ENCODE measurements at regions not wholly inside any gene's neighbourhood (a gene's known extent, or its start where the extent isn't known, plus 50 kb on each side); places are given as distances from the start of the nearest gene placed in this dataset.
"Not testable (repeated sequence)": the region's sequence is repeated elsewhere in the genome, so short reads cannot be mapped to it uniquely, and the experiment has no call there.

- no peak for DNase-seq
These were observed 177.6 kb upstream of the OLFM3 start for GRCh38 chr1:102174259-102174863.

DNA sequence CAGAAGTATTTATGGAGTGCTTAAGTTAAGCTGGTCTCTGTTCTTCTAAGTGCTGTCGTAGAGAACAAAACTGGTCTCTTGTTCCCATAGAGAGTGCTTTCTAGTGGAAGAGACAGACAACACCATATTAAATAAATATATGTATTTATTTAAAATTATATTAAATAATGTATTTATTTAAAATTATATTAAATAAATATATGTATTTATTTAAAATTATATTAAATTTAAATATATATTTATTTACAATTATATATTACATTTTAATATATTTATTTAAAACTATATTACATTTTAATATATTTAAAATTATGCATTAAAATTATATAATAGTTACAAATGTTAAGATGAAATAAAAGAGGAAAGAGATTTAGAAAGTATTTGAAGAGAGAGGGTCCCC lies 175.5 kb upstream of the OLFM3 start:
- DNase-seq: no peak

GRCh38 chr1:102163799-102164198 lies 167.1 kb upstream of the OLFM3 start:
- peak; percentile 1 for DNase-seq

DNA sequence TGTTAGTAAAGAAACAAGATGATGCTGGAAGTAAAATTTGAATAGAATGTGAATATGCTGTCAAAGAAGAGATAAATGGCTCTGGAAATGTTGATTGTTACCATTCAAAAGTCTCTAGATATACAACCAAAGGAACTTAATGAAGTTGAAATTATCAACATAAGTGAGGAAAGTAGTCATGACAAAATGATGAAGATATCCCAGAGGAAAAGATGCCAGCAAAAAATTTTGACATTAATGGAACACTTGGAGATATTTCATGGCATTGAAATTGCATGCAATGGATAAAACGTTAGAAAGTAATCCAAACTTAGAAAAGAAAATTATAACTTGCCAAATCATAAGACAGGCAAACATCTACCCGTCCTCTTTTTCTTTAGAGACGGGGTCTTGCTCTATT lies 154.5 kb upstream of the OLFM3 start:
- DNase-seq: no peak

- DNase-seq: no peak
These were observed 124.2 kb upstream of the OLFM3 start for GRCh38 chr1:102120910-102121309.

DNA sequence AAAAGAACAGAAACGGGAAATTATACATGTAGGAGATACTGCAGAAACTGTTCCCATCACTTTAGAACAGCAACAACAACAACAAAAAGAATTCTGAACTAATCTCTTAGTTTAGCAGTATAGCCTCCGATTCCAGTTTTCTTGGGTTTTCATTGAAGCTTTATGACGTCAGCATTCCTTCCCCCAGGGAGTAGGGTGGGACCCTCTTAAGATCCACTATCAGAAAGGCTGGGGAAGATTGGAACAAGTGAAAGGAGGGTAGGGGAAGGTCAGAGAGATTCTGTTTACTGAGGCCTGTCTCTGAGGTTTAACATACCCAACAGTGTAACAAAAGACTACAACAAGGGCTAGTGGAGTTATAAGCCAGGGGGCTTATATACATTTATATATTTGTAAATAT lies 121.4 kb upstream of the OLFM3 start:
- DNase-seq: no peak

GRCh38 chr1:102110586-102110985 lies 113.9 kb upstream of the OLFM3 start:
- DNase-seq: no peak

DNA sequence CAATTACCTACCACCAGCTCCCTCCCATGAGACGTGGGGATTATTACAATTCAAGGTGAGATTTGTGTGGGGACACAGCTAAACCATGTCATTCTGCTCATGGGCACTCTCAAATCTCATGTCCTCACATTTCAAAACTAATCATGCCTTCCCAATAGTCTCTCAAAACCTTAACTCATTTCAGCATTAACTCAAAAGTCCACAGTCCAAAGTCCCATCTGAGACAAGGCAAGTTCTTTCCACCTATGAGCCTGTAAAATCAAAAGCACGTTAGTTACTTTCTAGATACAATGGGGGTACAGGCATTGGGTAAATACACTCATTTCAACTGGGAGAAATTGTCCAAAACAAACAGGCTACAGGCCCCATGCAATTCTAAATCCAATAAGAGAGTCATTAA lies 112.8 kb upstream of the OLFM3 start:
- not testable (repeated sequence) for DNase-seq

- DNase-seq: no peak
These were observed 110.7 kb upstream of the OLFM3 start for GRCh38 chr1:102107441-102107840.

GRCh38 chr1:102105931-102106550 lies 109.3 kb upstream of the OLFM3 start:
- DNase-seq: no peak

- DNase-seq: no peak
These were observed 106.9 kb upstream of the OLFM3 start for GRCh38 chr1:102103646-102104045.

DNA sequence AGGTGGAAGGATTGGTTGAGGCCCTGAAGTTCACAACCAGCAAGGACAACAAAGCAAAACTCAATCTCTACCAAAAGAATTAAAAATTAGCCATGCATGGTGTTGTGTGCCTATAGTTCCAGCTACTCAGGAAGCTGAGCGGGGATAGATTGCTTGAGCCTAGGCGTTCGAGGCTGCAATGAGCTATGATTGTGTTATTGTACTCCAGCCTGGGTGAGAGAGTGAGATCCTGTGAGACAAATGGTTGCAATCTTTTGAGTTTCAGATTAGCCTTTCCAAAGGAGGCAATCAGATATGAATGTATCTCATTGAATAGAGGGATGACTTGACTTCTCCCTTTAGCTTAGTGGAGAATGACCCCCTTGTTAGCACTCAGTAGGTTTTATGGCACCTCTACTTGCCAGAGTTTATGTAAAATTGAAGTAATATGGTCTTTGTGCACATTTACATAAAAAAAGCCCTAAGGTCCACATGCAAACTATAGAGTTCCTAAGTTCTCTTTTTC lies 105.6 kb upstream of the OLFM3 start:
- DNase-seq: no peak

- no peak for DNase-seq
These were observed 103.9 kb upstream of the OLFM3 start for GRCh38 chr1:102100666-102101065.

DNA sequence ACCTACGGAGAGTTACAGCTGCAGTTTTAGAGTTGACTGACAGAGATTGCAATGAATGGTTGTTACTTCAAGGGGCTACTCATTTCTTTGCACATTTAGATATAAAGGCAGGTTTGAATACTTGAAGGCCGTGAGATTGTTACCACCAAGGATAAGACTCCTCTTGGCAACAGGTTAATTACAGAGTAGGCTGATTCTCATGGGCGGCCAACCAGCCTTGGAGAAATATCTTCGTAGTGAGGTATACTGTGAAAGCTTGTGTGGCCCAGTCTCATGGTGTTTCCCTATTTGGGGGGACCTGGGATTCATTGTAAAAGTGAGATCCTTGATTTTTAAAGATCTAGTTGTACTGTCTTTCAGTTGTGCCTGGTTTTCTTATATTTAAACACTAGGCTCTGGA lies 103.2 kb upstream of the OLFM3 start:
- no peak for DNase-seq

DNA sequence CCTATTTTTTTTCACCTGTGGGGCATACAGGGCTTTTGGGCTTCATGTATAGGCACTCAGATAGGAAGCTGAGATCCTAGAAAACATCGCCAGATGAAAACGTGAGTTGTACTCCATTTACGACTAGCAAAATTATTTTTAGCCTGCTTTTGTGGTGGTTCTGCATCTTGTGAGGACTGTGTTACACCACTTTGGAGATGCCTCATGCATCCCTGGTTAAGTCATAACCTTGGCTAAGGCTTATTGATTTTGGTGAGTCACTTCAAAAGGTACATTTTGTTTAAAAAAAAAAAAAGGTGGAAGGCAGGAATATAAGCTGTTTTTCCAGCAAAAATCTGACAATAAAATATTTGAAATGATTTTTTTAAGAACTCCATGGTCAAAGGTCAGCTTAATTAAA lies 101.8 kb upstream of the OLFM3 start:
- DNase-seq: no peak

GRCh38 chr1:102098081-102098480 lies 101.4 kb upstream of the OLFM3 start:
- DNase-seq: no peak

- DNase-seq: no peak
These were observed 100.7 kb upstream of the OLFM3 start for GRCh38 chr1:102097451-102097850.

GRCh38 chr1:102096162-102096561 lies 99.4 kb upstream of the OLFM3 start:
- DNase-seq: no peak

- no peak for DNase-seq
These were observed 93.1 kb upstream of the OLFM3 start for GRCh38 chr1:102089791-102090190.

- no peak for DNase-seq
These were observed 89.2 kb upstream of the OLFM3 start for GRCh38 chr1:102085896-102086295.

DNA sequence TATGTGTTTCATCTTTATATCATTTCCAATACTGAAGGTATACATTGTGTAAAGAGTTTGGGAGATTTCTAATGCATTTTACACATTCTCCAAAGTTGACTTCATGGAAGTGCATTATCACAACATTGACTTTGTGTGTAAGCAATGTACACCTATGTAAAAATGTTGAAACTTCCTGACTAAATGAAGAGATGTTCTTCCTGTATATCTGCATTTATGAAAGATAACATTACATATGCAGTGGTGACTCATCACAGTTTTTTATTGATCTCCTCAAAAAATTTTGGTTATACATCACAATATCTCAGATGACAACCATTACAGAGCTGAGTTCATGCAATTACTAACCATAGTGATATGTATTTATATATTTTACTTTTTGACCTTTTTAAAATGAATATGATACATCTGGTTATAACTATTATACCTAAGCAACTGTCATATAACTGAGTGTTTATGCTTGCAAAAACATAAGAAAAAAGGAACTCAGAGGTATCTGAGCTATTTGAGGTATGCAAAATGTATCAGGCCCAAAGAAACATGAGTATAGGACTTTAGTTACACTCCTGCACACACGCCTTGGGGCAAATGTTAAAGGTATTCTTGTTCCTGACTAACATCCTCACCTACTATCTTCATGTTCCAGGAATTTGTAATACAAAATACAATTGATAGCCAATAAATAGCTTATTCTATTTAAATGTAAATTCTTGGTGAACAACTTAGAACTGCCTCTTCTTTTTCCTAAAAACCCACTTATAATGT lies 88.2 kb upstream of the OLFM3 start:
- DNase-seq: no peak

DNA sequence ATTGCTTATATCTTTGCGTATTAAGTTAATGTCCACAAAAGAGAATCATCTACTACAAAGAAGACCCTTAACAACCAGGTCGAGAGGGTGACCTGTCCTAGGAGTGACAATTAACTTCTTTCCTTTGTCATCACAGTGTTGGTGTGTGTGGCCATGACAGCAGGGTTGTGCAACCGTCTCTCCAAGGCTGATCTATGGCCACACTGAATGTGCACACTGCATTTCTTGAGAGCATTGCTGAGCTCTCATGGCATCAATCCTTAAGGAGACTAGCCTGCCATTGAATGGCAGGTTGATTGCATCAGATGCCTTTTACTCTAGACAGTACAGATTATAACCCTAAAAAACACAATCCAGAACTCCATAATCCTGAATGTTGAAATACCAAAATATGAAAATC lies 86.5 kb upstream of the OLFM3 start:
- no peak for DNase-seq

- DNase-seq: no peak
These were observed 78.1 kb upstream of the OLFM3 start for GRCh38 chr1:102074874-102075273.

All from renal pelvis (tissue), 1 donor.